Spleen (tissue), 7 donors: ENCODE measurements at regions not wholly inside any gene's neighbourhood (a gene's known extent, or its start where the extent isn't known, plus 50 kb on each side); places are given as distances from the start of the nearest gene placed in this dataset.

Experiments used
- CTCF ChIP-seq, 11 experiments: fragments of 200-600 bp in 7 of 11; fragments of 450-650 bp in 4 of 11; sonication (generic) in 4 of 11; IDR thresholded peaks in 8 of 11; conservative IDR thresholded peaks in 3 of 11; 1 replicate in 7 of 11; 2 replicates in 4 of 11; pipeline versions ENCODE4 v1.4.0 to v1.8.0; 2016 to 2021; ENCODE audit warnings: antibody characterized with exemption in 11 of 11, inconsistent platforms in 4 of 11, mild to moderate bottlenecking in 1 of 11
- POLR2A ChIP-seq, 3 donors: fragments of 450-650 bp; IDR thresholded peaks; one replicate each; pipeline ENCODE4 v1.5.1; 2017; ENCODE audit warnings: antibody characterized with exemption in 3 of 3, mild to moderate bottlenecking in 1 of 3
- POLR2AphosphoS5 ChIP-seq, 3 donors: sonication (generic); formaldehyde crosslinking; IDR thresholded peaks; one replicate each; pipeline ENCODE4 v1.5.1; 2017; ENCODE audit warnings: antibody characterized with exemption in 3 of 3
- donor health status: DM: no; HTN: no; CAD: no; lungs with moderate emphysema.
- donor health status: DM: no; HTN: no; CAD: no.
- donor health status: DM: no; HTN: no; CAD: no.

GRCh38 chr18:22844190-22844589, 88.9 kb upstream of the RBBP8 start:
- TF ChIP-seq CTCF (IDR thresholded peaks at IDR 0.05 in 8 of 11, conservative IDR thresholded peaks at IDR 0.05 in 3 of 11) (no peak), POLR2A (IDR thresholded peaks at IDR 0.05) (no peak), POLR2AphosphoS5 (IDR thresholded peaks at IDR 0.05) (no peak)
